Astrocyte of the spinal cord (primary cell): ENCODE measurements at regions not wholly inside any gene's neighbourhood (a gene's known extent, or its start where the extent isn't known, plus 50 kb on each side); places are given as distances from the start of the nearest gene placed in this dataset.

Source experiments
- DNase-seq: peaks from one replicate; pipeline ENCODE4 v3.0.0; 2011; ENCODE audit warnings: low read depth, low spot score
- H3K4me3 ChIP-seq: 2 replicates; pipeline ENCODE4 v1.5.1; 2011; ENCODE audit warnings: low read depth, mild to moderate bottlenecking, low read length, moderate library complexity
- in situ Hi-C: cut with HindIII; loops from 2 replicates; pipeline ENCODE4 v1.10.0; 2017; ENCODE audit warnings: low sequenced_read_pairs
- TF ChIP-seq, protein P1 (sequence below): IDR thresholded peaks from 2 replicates; pipeline ENCODE4 v1.5.1; 2012; ENCODE audit warnings: low read depth, mild to moderate bottlenecking, low read length, inconsistent platforms

DNA sequence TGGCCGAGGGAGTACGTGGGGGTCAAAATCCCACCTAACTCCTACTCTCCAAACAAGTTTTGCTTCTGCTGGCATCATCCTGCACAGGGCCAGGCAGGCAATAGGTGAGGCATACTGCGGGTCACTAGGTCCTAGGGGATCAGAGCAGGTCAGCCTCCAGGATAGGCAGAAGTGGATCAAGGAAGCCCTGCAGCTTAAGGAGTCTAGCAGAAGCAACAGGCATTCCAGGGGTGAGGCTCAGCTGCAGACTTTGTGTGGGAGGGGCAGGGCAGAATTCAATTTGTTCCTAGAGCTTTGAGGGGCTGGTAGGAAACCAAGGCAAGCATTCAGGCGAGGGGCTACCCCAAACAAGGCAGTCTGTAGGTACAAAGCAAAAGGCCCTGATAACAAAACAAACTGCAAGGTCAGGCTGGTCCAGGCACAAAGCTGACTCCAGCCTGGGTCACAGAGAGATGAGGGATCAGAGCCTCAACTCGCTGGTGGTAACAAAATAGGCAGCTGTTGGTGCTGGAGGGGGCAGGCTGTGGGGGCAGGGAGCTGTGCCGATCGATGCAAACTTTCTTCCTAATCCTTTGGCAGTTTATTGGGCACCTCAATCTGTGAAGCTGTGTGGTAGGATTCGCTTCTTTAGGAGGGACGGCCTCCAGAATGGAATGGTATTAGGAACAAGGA, 80.2 kb upstream of the CALM2 start:
- DNase-seq = no peak
- H3K4me3 ChIP-seq = no peak overlapping the region
- TF ChIP-seq, protein P1, sequence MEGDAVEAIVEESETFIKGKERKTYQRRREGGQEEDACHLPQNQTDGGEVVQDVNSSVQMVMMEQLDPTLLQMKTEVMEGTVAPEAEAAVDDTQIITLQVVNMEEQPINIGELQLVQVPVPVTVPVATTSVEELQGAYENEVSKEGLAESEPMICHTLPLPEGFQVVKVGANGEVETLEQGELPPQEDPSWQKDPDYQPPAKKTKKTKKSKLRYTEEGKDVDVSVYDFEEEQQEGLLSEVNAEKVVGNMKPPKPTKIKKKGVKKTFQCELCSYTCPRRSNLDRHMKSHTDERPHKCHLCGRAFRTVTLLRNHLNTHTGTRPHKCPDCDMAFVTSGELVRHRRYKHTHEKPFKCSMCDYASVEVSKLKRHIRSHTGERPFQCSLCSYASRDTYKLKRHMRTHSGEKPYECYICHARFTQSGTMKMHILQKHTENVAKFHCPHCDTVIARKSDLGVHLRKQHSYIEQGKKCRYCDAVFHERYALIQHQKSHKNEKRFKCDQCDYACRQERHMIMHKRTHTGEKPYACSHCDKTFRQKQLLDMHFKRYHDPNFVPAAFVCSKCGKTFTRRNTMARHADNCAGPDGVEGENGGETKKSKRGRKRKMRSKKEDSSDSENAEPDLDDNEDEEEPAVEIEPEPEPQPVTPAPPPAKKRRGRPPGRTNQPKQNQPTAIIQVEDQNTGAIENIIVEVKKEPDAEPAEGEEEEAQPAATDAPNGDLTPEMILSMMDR = no peak
- in situ Hi-C loops = no loop called here

DNA sequence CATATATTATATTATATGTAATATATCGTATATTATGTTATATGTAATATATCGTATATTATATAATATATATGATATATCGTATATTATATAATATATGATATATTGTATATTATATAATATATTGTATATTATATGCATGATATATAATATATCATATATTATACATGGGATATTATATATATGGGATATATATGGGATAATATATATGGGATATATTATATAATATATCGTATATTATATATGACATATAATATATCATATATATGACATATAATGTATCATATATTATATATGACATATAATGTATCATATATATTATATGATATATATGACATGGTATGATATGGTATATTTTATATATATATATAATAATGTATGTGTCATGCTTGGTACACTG, 79.5 kb upstream of the CALM2 start:
- TF ChIP-seq, protein P1 = no peak
- DNase-seq = no peak
- in situ Hi-C loops = no loop called here
- no peak overlapping the region for H3K4me3 ChIP-seq

DNA sequence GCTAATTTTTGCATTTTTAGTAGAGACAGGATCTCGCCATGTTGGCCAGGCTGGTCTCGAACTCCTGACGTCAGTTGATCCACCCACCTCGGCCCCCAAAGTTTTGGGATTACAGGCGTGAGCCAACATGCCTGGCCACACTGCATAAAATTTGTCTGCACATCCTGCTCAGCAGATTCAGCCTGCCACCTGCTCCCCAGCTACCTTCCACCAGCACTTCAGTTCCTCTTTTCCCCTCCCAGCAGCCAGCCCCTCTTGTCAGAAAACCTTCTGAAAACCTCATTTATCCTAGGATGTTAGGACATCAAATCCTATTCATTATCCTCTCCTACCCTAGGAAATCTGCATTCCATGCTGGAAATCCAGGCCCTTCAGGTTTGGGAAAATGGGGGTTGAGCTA, 78.2 kb upstream of the CALM2 start:
- in situ Hi-C loops = no loop called here
- TF ChIP-seq, protein P1 = no peak
- DNase-seq = no peak
- no peak overlapping the region for H3K4me3 ChIP-seq

DNA sequence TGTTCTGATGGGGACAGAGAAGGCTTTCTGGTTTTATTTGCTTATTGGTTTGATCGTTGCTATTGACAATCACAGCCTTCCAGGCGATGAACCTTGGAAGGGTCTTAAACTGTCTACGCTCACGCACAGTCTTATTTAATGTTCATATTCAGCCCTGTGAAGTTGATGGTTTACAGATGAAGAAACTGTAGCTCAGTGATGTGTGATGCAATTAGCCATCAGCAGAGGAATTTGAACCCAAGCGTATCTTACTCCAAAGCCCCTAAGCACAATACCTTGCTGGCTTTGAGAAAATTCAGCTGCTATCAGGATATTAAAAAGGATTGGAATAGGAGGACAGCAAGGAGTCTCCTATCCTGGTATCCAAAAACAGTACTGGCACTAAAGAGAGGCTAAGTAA, 77.1 kb upstream of the CALM2 start:
- no peak for DNase-seq
- in situ Hi-C loops = no loop called here
- TF ChIP-seq, protein P1 = no peak
- H3K4me3 ChIP-seq = no peak overlapping the region

DNA sequence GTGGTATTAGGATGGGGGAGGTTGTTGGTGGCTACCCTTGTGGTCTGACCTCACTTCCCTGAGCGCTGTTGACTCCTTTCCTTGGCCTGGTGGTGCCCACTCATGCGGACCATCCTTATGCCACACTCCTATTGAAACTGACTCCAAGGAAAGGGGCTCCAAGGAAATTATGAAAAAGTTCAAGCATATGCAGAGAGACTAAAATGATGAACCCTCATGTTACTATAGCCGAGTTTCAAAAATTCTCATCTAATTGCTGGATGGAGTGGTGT, 75.0 kb upstream of the CALM2 start:
- TF ChIP-seq, protein P1 = no peak
- H3K4me3 ChIP-seq = no peak overlapping the region
- no peak for DNase-seq
- in situ Hi-C loops = no loop called here

DNA sequence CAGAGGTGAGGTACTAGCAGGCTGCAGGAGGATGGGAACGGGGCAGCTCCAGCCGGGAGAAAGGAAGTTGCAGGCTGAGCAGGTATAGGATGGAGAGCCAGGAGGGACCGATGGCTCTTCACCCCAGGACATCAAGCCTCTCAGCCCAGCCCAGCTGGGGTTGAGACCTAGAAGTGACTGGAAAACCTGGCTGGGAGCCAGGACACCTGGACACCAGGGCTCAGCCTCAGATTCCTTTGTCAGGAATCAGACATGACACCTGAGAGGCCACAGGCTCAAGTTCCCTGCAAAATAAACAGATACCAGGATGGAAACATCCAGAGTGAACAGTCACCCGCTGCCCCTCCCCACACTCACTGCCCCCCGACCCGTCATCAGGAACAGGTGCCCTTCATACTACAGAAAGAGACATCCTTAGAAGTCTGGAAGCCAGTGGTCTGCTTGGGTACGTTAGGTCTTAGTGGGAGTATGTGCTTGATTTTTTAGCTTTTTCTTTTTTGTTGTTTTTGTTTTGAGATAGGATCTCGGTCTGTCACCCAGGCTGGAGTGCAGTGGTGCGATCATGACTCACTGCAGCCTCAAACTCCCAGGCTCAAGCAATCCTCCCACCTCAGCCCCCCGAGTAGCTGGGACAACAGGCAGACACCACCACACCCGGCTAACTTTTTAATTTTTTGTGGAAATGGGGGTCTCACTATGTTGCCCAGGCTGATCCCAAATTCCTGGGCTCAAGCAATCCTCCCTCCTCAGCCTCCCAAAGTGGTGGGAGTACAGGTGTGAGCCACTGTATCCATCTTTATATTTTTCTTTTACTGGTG, 74.5 kb upstream of the CALM2 start:
- TF ChIP-seq, protein P1 = no peak
- in situ Hi-C loops = no loop called here
- H3K4me3 ChIP-seq = no peak overlapping the region
- no peak for DNase-seq
